ENCODE measurements at regions not wholly inside any gene's neighbourhood (a gene's known extent, or its start where the extent isn't known, plus 50 kb on each side); places are given as distances from the start of the nearest gene placed in this dataset.

DNA sequence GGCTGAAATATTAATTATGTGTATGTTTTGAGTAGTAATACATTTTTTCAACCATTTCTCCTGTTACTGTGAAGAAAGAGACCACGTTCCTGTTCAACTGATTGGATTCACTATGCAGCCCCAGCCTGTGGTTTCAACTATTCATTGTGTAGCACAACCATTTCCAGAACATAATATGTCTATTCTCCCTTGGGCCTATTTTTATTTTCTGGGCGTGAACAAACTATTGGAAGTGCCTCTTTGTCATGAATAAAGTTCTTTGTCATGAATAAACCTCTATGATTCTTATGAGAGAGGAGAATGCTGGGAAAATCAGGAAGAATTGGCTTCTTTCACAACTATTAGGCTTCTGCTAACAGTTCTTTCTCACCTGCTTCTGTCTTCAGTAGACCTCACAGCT lies 152.4 kb downstream of the GNAT3 start:
- TF ChIP-seq, protein P1, sequence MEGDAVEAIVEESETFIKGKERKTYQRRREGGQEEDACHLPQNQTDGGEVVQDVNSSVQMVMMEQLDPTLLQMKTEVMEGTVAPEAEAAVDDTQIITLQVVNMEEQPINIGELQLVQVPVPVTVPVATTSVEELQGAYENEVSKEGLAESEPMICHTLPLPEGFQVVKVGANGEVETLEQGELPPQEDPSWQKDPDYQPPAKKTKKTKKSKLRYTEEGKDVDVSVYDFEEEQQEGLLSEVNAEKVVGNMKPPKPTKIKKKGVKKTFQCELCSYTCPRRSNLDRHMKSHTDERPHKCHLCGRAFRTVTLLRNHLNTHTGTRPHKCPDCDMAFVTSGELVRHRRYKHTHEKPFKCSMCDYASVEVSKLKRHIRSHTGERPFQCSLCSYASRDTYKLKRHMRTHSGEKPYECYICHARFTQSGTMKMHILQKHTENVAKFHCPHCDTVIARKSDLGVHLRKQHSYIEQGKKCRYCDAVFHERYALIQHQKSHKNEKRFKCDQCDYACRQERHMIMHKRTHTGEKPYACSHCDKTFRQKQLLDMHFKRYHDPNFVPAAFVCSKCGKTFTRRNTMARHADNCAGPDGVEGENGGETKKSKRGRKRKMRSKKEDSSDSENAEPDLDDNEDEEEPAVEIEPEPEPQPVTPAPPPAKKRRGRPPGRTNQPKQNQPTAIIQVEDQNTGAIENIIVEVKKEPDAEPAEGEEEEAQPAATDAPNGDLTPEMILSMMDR (IDR thresholded peaks at IDR 0.05; ENCODE audit: insufficient read depth, low read depth, low read length) = no peak
- no peak for TF ChIP-seq EZH2 (IDR thresholded peaks at IDR 0.05; ENCODE audit: insufficient read depth, low read length)

Measured in astrocyte (in vitro differentiated cells and primary cell).